Middle frontal gyrus (tissue), 1 donor: ENCODE measurements at regions not wholly inside any gene's neighbourhood (a gene's known extent, or its start where the extent isn't known, plus 50 kb on each side); places are given as distances from the start of the nearest gene placed in this dataset.

Experiments
- DNase-seq: peaks from one replicate; pipeline ENCODE4 v3.0.0-alpha.2; 2015; ENCODE audit warnings: low spot score; ENCODE audit errors: extremely low spot score

- no peak for DNase-seq
Observed at GRCh38 chr9:96040591-96041461, 165.3 kb downstream of the ERCC6L2 start.

GRCh38 chr9:96038914-96039313, 163.4 kb downstream of the ERCC6L2 start:
- DNase-seq = no peak

GRCh38 chr9:96038271-96038670, 162.8 kb downstream of the ERCC6L2 start:
- no peak for DNase-seq

GRCh38 chr9:96034553-96035122, 159.1 kb downstream of the ERCC6L2 start:
- DNase-seq = no peak

- DNase-seq = no peak
Observed at GRCh38 chr9:96033896-96034295, 158.4 kb downstream of the ERCC6L2 start.

GRCh38 chr9:96031916-96032534, 156.5 kb downstream of the ERCC6L2 start:
- DNase-seq = no peak

- DNase-seq = no peak
Observed at GRCh38 chr9:96031366-96031824, 155.9 kb downstream of the ERCC6L2 start.

- DNase-seq = no peak
Observed at GRCh38 chr9:96029722-96030530, 154.4 kb downstream of the ERCC6L2 start.

- DNase-seq = no peak
Observed at GRCh38 chr9:96027251-96028131, 152.0 kb downstream of the ERCC6L2 start.

GRCh38 chr9:96026655-96027213, 151.2 kb downstream of the ERCC6L2 start:
- DNase-seq = no peak

- DNase-seq = no peak
Observed at GRCh38 chr9:96025995-96026602, 150.6 kb downstream of the ERCC6L2 start.

GRCh38 chr9:96023486-96023885, 148.0 kb downstream of the ERCC6L2 start:
- DNase-seq = no peak

GRCh38 chr9:96022445-96023051, 147.1 kb downstream of the ERCC6L2 start:
- DNase-seq = no peak

GRCh38 chr9:96021551-96022444, 146.3 kb downstream of the ERCC6L2 start:
- no peak for DNase-seq

GRCh38 chr9:96020792-96021550, 145.5 kb downstream of the ERCC6L2 start:
- no peak for DNase-seq

GRCh38 chr9:96020300-96020791, 144.9 kb downstream of the ERCC6L2 start:
- no peak for DNase-seq
